HEK293 (cell line): ENCODE measurements at regions not wholly inside any gene's neighbourhood (a gene's known extent, or its start where the extent isn't known, plus 50 kb on each side); places are given as distances from the start of the nearest gene placed in this dataset.

Experiments used
- CTCF ChIA-PET: fragments of 350-600 bp; formaldehyde crosslinking; extraction: SDS; loops from one replicate; lab custom pipeline; 2021; ENCODE audit warnings: antibody characterized with exemption; lab: Yijun Ruan, JAX
- POLR2A ChIA-PET: fragments of 300-600 bp; formaldehyde crosslinking; extraction: SDS; loops from one replicate; lab custom pipeline; 2020; ENCODE audit warnings: antibody characterized with exemption, inconsistent platforms; lab: Yijun Ruan, JAX
- H3K27ac ChIP-seq: fragments of 200-500 bp; sonication (Bioruptor generic); 2 replicates; pipeline ENCODE4 v1.5.1; 2014; ENCODE audit warnings: low read depth, low read length, control low read depth, inconsistent platforms; ENCODE audit errors: extremely low read depth
- H3K36me3 ChIP-seq, 2 experiments: fragments of 200-500 bp in 1 of 2; sonication (Bioruptor generic) in 1 of 2; 1 replicate in 1 of 2; 2 replicates in 1 of 2; pipeline ENCODE4 v1.5.1; 2014 to 2017; ENCODE audit warnings: inconsistent platforms in 2 of 2, low read length in 2 of 2; ENCODE audit not compliant: control insufficient read depth in 2 of 2, insufficient read depth in 1 of 2
- H3K4me1 ChIP-seq: fragments of 200-500 bp; sonication (Bioruptor generic); 2 replicates; pipeline ENCODE4 v1.5.1; 2014; ENCODE audit warnings: mild to moderate bottlenecking, low read length, inconsistent platforms; ENCODE audit not compliant: control insufficient read depth, insufficient read depth
- H3K4me3 ChIP-seq: 2 replicates; pipeline ENCODE4 v1.5.1; 2011; ENCODE audit warnings: low read depth, mild to moderate bottlenecking, control low read depth, low read length, moderate library complexity
- H3K9me3 ChIP-seq: fragments of 200-500 bp; sonication (Bioruptor generic); 2 replicates; pipeline ENCODE4 v1.5.1; 2014; ENCODE audit warnings: low read depth, low read length, inconsistent platforms; ENCODE audit not compliant: control insufficient read depth, insufficient read depth
- RBAK ChIP-seq: fragments of 450-650 bp; formaldehyde crosslinking; IDR thresholded peaks from 2 replicates; pipeline ENCODE4 v1.5.1; 2016; ENCODE audit warnings: missing biosample characterization, missing genetic modification characterization
- ZBTB1 ChIP-seq: fragments of 450-650 bp; formaldehyde crosslinking; IDR thresholded peaks from 2 replicates; pipeline ENCODE4 v1.5.1; 2016; ENCODE audit warnings: missing biosample characterization, missing genetic modification characterization
- ZBTB10 ChIP-seq: fragments of 450-650 bp; formaldehyde crosslinking; IDR thresholded peaks from 2 replicates; pipeline ENCODE4 v1.5.1; 2016; ENCODE audit warnings: missing biosample characterization, missing genetic modification characterization
- ZBTB17 ChIP-seq: fragments of 450-650 bp; formaldehyde crosslinking; IDR thresholded peaks from 2 replicates; pipeline ENCODE4 v1.5.1; 2016; ENCODE audit warnings: missing biosample characterization, missing genetic modification characterization
- ZBTB21 ChIP-seq: fragments of 450-650 bp; formaldehyde crosslinking; IDR thresholded peaks from 2 replicates; pipeline ENCODE4 v1.5.1; 2017; ENCODE audit warnings: missing biosample characterization, missing genetic modification characterization
- ZFP3 ChIP-seq: fragments of 450-650 bp; formaldehyde crosslinking; IDR thresholded peaks from 2 replicates; pipeline ENCODE4 v1.5.1; 2016; ENCODE audit warnings: low read depth, missing biosample characterization, missing genetic modification characterization
- ZNF121 ChIP-seq: fragments of 450-650 bp; formaldehyde crosslinking; IDR thresholded peaks from 2 replicates; pipeline ENCODE4 v1.5.1; 2016; ENCODE audit warnings: missing biosample characterization, missing genetic modification characterization
- ZNF148 ChIP-seq: fragments of 450-650 bp; formaldehyde crosslinking; IDR thresholded peaks from 2 replicates; pipeline ENCODE4 v1.5.0; 2017; ENCODE audit warnings: missing biosample characterization, missing genetic modification characterization, borderline replicate concordance
- ZNF404 ChIP-seq: fragments of 450-650 bp; formaldehyde crosslinking; IDR thresholded peaks from 2 replicates; pipeline ENCODE4 v1.5.1; 2017; ENCODE audit warnings: missing biosample characterization, missing genetic modification characterization
- ZNF654 ChIP-seq: fragments of 450-650 bp; formaldehyde crosslinking; IDR thresholded peaks from 2 replicates; pipeline ENCODE4 v1.5.1; 2016; ENCODE audit warnings: low read depth, missing biosample characterization, missing genetic modification characterization
- ZNF664 ChIP-seq: fragments of 450-650 bp; formaldehyde crosslinking; IDR thresholded peaks from 2 replicates; pipeline ENCODE4 v1.5.1; 2016; ENCODE audit warnings: missing biosample characterization, missing genetic modification characterization
- ZNF677 ChIP-seq: fragments of 450-650 bp; IDR thresholded peaks from 2 replicates; pipeline ENCODE4 v1.5.0; 2018; ENCODE audit warnings: missing biosample characterization, mild to moderate bottlenecking, missing genetic modification characterization, moderate library complexity
- ZNF76 ChIP-seq: fragments of 450-650 bp; formaldehyde crosslinking; IDR thresholded peaks from 2 replicates; pipeline ENCODE4; 2016; ENCODE audit warnings: low read depth, missing biosample characterization, missing genetic modification characterization, borderline replicate concordance
- ZNF785 ChIP-seq: fragments of 450-650 bp; formaldehyde crosslinking; IDR thresholded peaks from 2 replicates; pipeline ENCODE4 v1.5.1; 2016; ENCODE audit warnings: missing biosample characterization, missing genetic modification characterization
- TF ChIP-seq, protein P1 (sequence below): fragments of 450-650 bp; formaldehyde crosslinking; IDR thresholded peaks from 2 replicates; pipeline ENCODE4 v1.5.1; 2016; ENCODE audit warnings: missing biosample characterization, missing genetic modification characterization
- TF ChIP-seq, protein P2 (sequence below): fragments of 450-650 bp; formaldehyde crosslinking; IDR thresholded peaks from 2 replicates; pipeline ENCODE4 v1.5.1; 2016; ENCODE audit warnings: missing biosample characterization, missing genetic modification characterization
- TF ChIP-seq, protein P3 (sequence below): fragments of 450-650 bp; formaldehyde crosslinking; IDR thresholded peaks from 2 replicates; pipeline ENCODE4 v1.5.1; 2016; ENCODE audit warnings: missing biosample characterization, missing genetic modification characterization

DNA sequence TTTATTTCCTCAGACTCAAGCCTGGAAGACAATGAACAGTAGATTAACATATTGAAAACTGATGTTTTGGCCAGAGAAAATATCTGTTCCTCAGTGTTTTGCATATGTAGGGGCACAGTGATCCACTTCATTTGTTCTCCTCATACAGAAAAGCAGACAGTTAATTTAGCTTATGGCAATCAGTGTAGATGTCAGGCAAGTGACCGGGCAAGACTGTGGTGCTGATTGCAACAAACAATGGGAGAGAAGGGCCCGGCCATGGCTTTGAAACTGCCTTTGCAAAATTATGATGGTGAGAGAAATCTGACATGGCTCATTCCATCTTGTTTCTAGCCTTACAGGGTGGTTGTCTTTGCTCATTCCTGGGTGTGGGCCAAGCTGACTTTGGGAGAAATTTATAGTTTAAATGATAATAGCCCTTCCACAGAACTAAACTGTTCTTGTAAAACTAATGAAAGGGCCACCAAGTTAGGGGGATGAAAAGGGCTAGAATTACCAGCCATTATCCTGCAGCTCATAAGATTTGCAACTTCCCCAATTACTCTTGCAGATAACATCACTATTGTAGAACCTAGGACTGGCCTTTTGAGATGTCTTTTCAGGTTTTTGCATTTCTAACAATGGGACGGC, 220.3 kb downstream of the KTN1 start (continued):
- TF ChIP-seq, protein P1, sequence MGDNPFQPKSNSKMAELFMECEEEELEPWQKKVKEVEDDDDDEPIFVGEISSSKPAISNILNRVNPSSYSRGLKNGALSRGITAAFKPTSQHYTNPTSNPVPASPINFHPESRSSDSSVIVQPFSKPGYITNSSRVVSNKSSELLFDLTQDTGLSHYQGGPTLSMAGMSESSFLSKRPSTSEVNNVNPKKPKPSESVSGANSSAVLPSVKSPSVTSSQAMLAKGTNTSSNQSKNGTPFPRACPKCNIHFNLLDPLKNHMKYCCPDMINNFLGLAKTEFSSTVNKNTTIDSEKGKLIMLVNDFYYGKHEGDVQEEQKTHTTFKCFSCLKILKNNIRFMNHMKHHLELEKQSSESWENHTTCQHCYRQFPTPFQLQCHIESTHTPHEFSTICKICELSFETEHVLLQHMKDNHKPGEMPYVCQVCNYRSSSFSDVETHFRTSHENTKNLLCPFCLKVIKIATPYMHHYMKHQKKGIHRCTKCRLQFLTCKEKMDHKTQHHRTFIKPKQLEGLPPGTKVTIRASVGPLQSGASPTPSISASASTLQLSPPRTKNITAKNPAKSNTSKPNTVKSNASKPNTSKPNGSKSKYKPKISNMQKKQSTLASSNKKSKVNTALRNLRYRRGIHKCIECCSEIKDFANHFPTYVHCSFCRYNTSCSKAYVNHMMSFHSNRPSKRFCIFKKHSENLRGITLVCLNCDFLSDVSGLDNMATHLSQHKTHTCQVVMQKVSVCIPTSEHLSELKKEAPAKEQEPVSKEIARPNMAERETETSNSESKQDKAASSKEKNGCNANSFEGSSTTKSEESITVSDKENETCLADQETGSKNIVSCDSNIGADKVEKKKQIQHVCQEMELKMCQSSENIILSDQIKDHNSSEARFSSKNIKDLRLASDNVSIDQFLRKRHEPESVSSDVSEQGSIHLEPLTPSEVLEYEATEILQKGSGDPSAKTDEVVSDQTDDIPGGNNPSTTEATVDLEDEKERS (tag by site-specific recombination) = no peak
- TF ChIP-seq ZFP3 (tag by site-specific recombination) (no peak), ZNF148 (tag by site-specific recombination) (no peak), ZNF677 (tag by site-specific recombination) (no peak), ZBTB10 (no peak), ZNF404 (tag by site-specific recombination) (no peak), ZBTB21 (tag by site-specific recombination) (no peak), ZBTB17 (tag by site-specific recombination) (no peak), ZNF785 (tag by site-specific recombination) (no peak), ZNF76 (no peak)
- TF ChIP-seq, protein P2, sequence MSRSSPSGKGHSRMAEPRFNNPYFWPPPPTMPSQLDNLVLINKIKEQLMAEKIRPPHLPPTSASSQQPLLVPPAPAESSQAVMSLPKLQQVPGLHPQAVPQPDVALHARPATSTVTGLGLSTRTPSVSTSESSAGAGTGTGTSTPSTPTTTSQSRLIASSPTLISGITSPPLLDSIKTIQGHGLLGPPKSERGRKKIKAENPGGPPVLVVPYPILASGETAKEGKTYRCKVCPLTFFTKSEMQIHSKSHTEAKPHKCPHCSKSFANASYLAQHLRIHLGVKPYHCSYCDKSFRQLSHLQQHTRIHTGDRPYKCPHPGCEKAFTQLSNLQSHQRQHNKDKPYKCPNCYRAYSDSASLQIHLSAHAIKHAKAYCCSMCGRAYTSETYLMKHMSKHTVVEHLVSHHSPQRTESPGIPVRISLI = no peak
- TF ChIP-seq, protein P3, sequence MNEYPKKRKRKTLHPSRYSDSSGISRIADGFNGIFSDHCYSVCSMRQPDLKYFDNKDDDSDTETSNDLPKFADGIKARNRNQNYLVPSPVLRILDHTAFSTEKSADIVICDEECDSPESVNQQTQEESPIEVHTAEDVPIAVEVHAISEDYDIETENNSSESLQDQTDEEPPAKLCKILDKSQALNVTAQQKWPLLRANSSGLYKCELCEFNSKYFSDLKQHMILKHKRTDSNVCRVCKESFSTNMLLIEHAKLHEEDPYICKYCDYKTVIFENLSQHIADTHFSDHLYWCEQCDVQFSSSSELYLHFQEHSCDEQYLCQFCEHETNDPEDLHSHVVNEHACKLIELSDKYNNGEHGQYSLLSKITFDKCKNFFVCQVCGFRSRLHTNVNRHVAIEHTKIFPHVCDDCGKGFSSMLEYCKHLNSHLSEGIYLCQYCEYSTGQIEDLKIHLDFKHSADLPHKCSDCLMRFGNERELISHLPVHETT = no peak

- POLR2A ChIA-PET = no interaction called here
- CTCF ChIA-PET = no interaction called here
- TF ChIP-seq ZNF664 (no peak), ZNF654 (no peak), ZNF121 (tag by site-specific recombination) (no peak), RBAK (tag by site-specific recombination) (no peak), ZBTB1 (no peak)
- Histone ChIP-seq H3K9me3 (no peaks in the 10 kb centered on the region), H3K4me3 (no peak overlapping the region), H3K36me3 (no peaks in the 10 kb centered on the region), H3K4me1 (no peaks in the 10 kb centered on the region; the same call in 1 of the 2 replicates), H3K27ac (no peak overlapping the region)
Measured at GRCh38 chr14:55801121-55801520, 221.1 kb downstream of the KTN1 start.
